Transverse colon (tissue), 4 donors: ENCODE measurements at regions not wholly inside any gene's neighbourhood (a gene's known extent, or its start where the extent isn't known, plus 50 kb on each side); places are given as distances from the start of the nearest gene placed in this dataset.

Experiments
- DNase-seq: peaks from one replicate; pipeline ENCODE4 v3.0.0-alpha.2; 2019
- H3K27ac ChIP-seq, 4 donors: fragments of 200-600 bp; sonication (generic); 2 replicates each; pipeline ENCODE4 v1.5.1; 2016 to 2018; ENCODE audit warnings: inconsistent platforms in 4 of 4
- H3K27me3 ChIP-seq: fragments of 200-600 bp; sonication (generic); 2 replicates; pipeline ENCODE4 v1.5.1; 2017; ENCODE audit warnings: inconsistent platforms
- H3K36me3 ChIP-seq, 4 donors: fragments of 200-600 bp; sonication (generic); 2 replicates each; pipeline ENCODE4 v1.5.1; 2017 to 2019; ENCODE audit warnings: inconsistent platforms in 4 of 4
- H3K4me1 ChIP-seq, 4 donors: fragments of 200-600 bp; sonication (generic); 2 replicates each; pipeline ENCODE4 v1.5.1; 2017 to 2020; ENCODE audit warnings: inconsistent platforms in 4 of 4
- H3K4me3 ChIP-seq, 4 donors: fragments of 200-600 bp; sonication (generic); 1 replicate in 1 of 4; 2 replicates in 3 of 4; pipeline versions ENCODE4 v1.5.1 to v1.6.1; 2017 to 2019; ENCODE audit warnings: inconsistent platforms in 4 of 4
- H3K9me3 ChIP-seq, 2 donors: fragments of 200-600 bp; sonication (generic); 2 replicates each; pipeline ENCODE4 v1.5.1; 2017 to 2019; ENCODE audit warnings: inconsistent platforms in 2 of 2
- CTCF ChIP-seq, 5 experiments: fragments of 200-600 bp in 3 of 5; fragments of 450-650 bp in 2 of 5; sonication (generic) in 3 of 5; IDR thresholded peaks; 1 replicate in 2 of 5; 2 replicates in 3 of 5; pipeline ENCODE4 v1.5.1; 2016 to 2017; ENCODE audit warnings: antibody characterized with exemption in 5 of 5, inconsistent platforms in 3 of 5, mild to moderate bottlenecking in 2 of 5, moderate library complexity in 1 of 5
- EP300 ChIP-seq: sonication (generic); formaldehyde crosslinking; IDR thresholded peaks from one replicate; pipeline ENCODE4 v1.6.1; 2017; ENCODE audit warnings: antibody characterized with exemption, low read depth
- POLR2A ChIP-seq: fragments of 450-650 bp; IDR thresholded peaks from one replicate; pipeline ENCODE4 v1.6.1; 2016; ENCODE audit warnings: antibody characterized with exemption, mild to moderate bottlenecking, moderate library complexity
- POLR2AphosphoS5 ChIP-seq, 3 donors: sonication (generic); formaldehyde crosslinking; IDR thresholded peaks; one replicate each; pipeline ENCODE4 v1.6.1; 2016; ENCODE audit warnings: antibody characterized with exemption in 3 of 3
- WGBS, 2 donors: methylation state at CpG; one replicate each; pipeline ENCODE4 v1.1.5; 2018; ENCODE audit warnings: low coverage in 1 of 2; 5-methylcytosine and 5-hydroxymethylcytosine counted together
- in situ Hi-C, 4 donors: fragments of 200-750 bp; cut with MboI; loops; one replicate each; pipeline versions ENCODE4 v1.15.0 to v1.15.1; 2017; ENCODE audit warnings: low sequenced_read_pairs in 3 of 4, low pct_ligation_motif_present in 1 of 4, low pct_unique_long_range_greater_than_20kb in 1 of 4
- intact Hi-C: fragments of 100-400 bp; cut with DNase I; formaldehyde crosslinking; loops from one replicate; pipeline ENCODE4 v1.15.1; 2023; ENCODE audit warnings: low total_unique reads
- small RNA-seq, 4 donors: library from RNA; depleted of rRNA; stranded (forward); fragments of <200 nt; gene quantifications; one replicate each; pipeline ENCODE3, GENCODE V24; 2016

- no peak for DNase-seq
- no peak overlapping the region for H3K4me3 ChIP-seq
- no peaks in the 10 kb centered on the region for H3K9me3 ChIP-seq
- H3K4me1 ChIP-seq, result no peaks in the 10 kb centered on the region
- H3K27me3 ChIP-seq, result no peaks in the 10 kb centered on the region
- intact Hi-C loops, result no loop called here
- H3K27ac ChIP-seq, result no peak overlapping the region
- WGBS, 2 donors, result 70 to 72% methylated on average over 5 of the region's 5 CpGs
- in situ Hi-C loops, result no loop called here
- TF ChIP-seq EP300 (no peak), POLR2AphosphoS5 (IDR thresholded peaks at IDR 0.05) (no peak)
- H3K36me3 ChIP-seq, result no peaks in the 10 kb centered on the region
These were observed 56.0 kb upstream of the GALNT18 start for GRCh38 chr11:11677672-11678356.

GRCh38 chr11:11675671-11676181 lies 53.9 kb upstream of the GALNT18 start:
- Histone ChIP-seq H3K9me3 (no peaks in the 10 kb centered on the region), H3K36me3 (no peaks in the 10 kb centered on the region), H3K4me1 (no peaks in the 10 kb centered on the region), H3K27ac (no peak overlapping the region), H3K4me3 (no peak overlapping the region), H3K27me3 (no peaks in the 10 kb centered on the region)
- no peak for DNase-seq
- intact Hi-C loops, result no loop called here
- 86% methylated on average over 4 of the region's 4 CpGs for WGBS, 2 donors
- TF ChIP-seq EP300 (no peak), CTCF (IDR thresholded peaks at IDR 0.05) (no peak), POLR2AphosphoS5 (IDR thresholded peaks at IDR 0.05) (no peak), POLR2A (no peak)
- in situ Hi-C loops, result no loop called here

GRCh38 chr11:11672789-11673188 lies 51.0 kb upstream of the GALNT18 start:
- H3K9me3 ChIP-seq, result no peaks in the 10 kb centered on the region
- no peak overlapping the region for H3K27ac ChIP-seq
- no peaks in the 10 kb centered on the region for H3K27me3 ChIP-seq
- no peak for DNase-seq
- H3K4me1 ChIP-seq, result peaks cover 0 to 8% (median 3%) of the 10 kb centered on the region in 4 donors
- intact Hi-C loops, result no loop called here
- TF ChIP-seq EP300, result no peak
- in situ Hi-C loops, result no loop called here
- H3K36me3 ChIP-seq, result no peaks in the 10 kb centered on the region
- 88% methylated on average over 8 of the region's 8 CpGs; no CpG with 5 or more reads in 1 of the 2 donors for WGBS, 2 donors
- no peak overlapping the region for H3K4me3 ChIP-seq

- Histone ChIP-seq H3K9me3 (no peaks in the 10 kb centered on the region), H3K4me1 (peaks cover 0 to 8% (median 3%) of the 10 kb centered on the region in 4 donors), H3K27me3 (no peaks in the 10 kb centered on the region), H3K36me3 (no peaks in the 10 kb centered on the region), H3K4me3 (no peak overlapping the region), H3K27ac (no peak overlapping the region)
- intact Hi-C loops (no loop called here), in situ Hi-C loops (no loop called here)
- WGBS, 2 donors, result 98 to 100% methylated on average over 2 to 3 of the region's 3 CpGs
- TF ChIP-seq POLR2AphosphoS5 (IDR thresholded peaks at IDR 0.05), result no peak
- TF ChIP-seq EP300, result no peak
- no peak for TF ChIP-seq POLR2A
- TF ChIP-seq CTCF (IDR thresholded peaks at IDR 0.05), result no peak
- no peak for DNase-seq
These were observed 50.3 kb upstream of the GALNT18 start for GRCh38 chr11:11672101-11672500.

Small RNA genes in the stretch of these regions (small RNA-seq; reads per million reads assigned to genes)
- gene MIR8070, result 0 reads per million in 4 donors
